ENCODE measurements at regions not wholly inside any gene's neighbourhood (a gene's known extent, or its start where the extent isn't known, plus 50 kb on each side); places are given as distances from the start of the nearest gene placed in this dataset.
"Not testable (repeated sequence)": the region's sequence is repeated elsewhere in the genome, so short reads cannot be mapped to it uniquely, and the experiment has no call there.

- H2BK5ac ChIP-seq (ENCODE audit: low read length); H3K79me1 ChIP-seq (ENCODE audit: low read depth, low read length); DNase-seq (ENCODE audit: low spot score); H3K27me3 ChIP-seq (ENCODE audit: control insufficient read depth in 3 of 3, insufficient read depth in 3 of 3, low read depth in 1 of 3, low read length in 3 of 3); H2AFZ ChIP-seq (ENCODE audit: low read length); H3K23ac ChIP-seq (ENCODE audit: low read depth, low read length, poor library complexity); H3K4me3 ChIP-seq (ENCODE audit: low read length in 2 of 2); H3K4me2 ChIP-seq (ENCODE audit: insufficient read depth, low read length, poor library complexity, severe bottlenecking); H3K36me3 ChIP-seq (replicated peaks in 1 of 2; ENCODE audit: control insufficient read depth in 2 of 2, insufficient read depth in 2 of 2, low read length in 2 of 2); H4K91ac ChIP-seq (ENCODE audit: low read depth, low read length, poor library complexity); H3K9me3 ChIP-seq (replicated peaks in 1 of 2; ENCODE audit: control insufficient read depth in 2 of 2, insufficient read depth in 1 of 2, low read depth in 1 of 2, low read length in 2 of 2); H2BK12ac ChIP-seq (ENCODE audit: low read length); H2BK15ac ChIP-seq (ENCODE audit: low read length); H3K4ac ChIP-seq (ENCODE audit: low read length); H3K4me1 ChIP-seq (ENCODE audit: control insufficient read depth in 2 of 2, insufficient read depth in 1 of 2, low read depth in 1 of 2, low read length in 2 of 2); H3K14ac ChIP-seq (ENCODE audit: low read length); H3K18ac ChIP-seq (ENCODE audit: low read length); H3K27ac ChIP-seq (replicated peaks; ENCODE audit: low read length); H3K9ac ChIP-seq (ENCODE audit: low read depth, low read length, poor library complexity); H4K8ac ChIP-seq (ENCODE audit: low read depth, low read length); H2BK120ac ChIP-seq (ENCODE audit: low read depth, low read length); H2AK5ac ChIP-seq (ENCODE audit: low read depth, low read length): not testable (repeated sequence)
- no CpG with 5 or more reads among the region's 1 CpG for WGBS, 2 donors (ENCODE audit: extremely low coverage in 2 of 2, insufficient read length in 2 of 2, insufficient replicate concordance in 1 of 2)
These were observed 93.3 kb upstream of the GALNT18 start for GRCh38 chr11:11715075-11715474.

- H2BK12ac ChIP-seq (ENCODE audit: low read length), result no peak overlapping the region
- H3K4me3 ChIP-seq (ENCODE audit: low read length in 2 of 2), result no peak overlapping the region
- H3K18ac ChIP-seq (ENCODE audit: low read length), result no peak overlapping the region
- H3K14ac ChIP-seq (ENCODE audit: low read length), result no peak overlapping the region
- no peak overlapping the region for H3K4ac ChIP-seq (ENCODE audit: low read length)
- H3K4me1 ChIP-seq (ENCODE audit: control insufficient read depth in 2 of 2, insufficient read depth in 1 of 2, low read depth in 1 of 2, low read length in 2 of 2), result no peaks in the 10 kb centered on the region
- no peak overlapping the region for H2BK15ac ChIP-seq (ENCODE audit: low read length)
- no peak overlapping the region for H3K9ac ChIP-seq (ENCODE audit: low read depth, low read length, poor library complexity)
- H2BK120ac ChIP-seq (ENCODE audit: low read depth, low read length), result no peak overlapping the region
- H2AK5ac ChIP-seq (ENCODE audit: low read depth, low read length), result no peak overlapping the region
- no peak overlapping the region for H3K23ac ChIP-seq (ENCODE audit: low read depth, low read length, poor library complexity)
- H4K8ac ChIP-seq (ENCODE audit: low read depth, low read length), result no peak overlapping the region
- no peak for DNase-seq (ENCODE audit: low spot score)
- H3K36me3 ChIP-seq (replicated peaks in 1 of 2; ENCODE audit: control insufficient read depth in 2 of 2, insufficient read depth in 2 of 2, low read length in 2 of 2), result no peaks in the 10 kb centered on the region
- no CpG with 5 or more reads among the region's 4 CpGs for WGBS, 2 donors (ENCODE audit: extremely low coverage in 2 of 2, insufficient read length in 2 of 2, insufficient replicate concordance in 1 of 2)
- H3K27me3 ChIP-seq (ENCODE audit: control insufficient read depth in 3 of 3, insufficient read depth in 3 of 3, low read depth in 1 of 3, low read length in 3 of 3), result no peaks in the 10 kb centered on the region
- no peak overlapping the region for H2BK5ac ChIP-seq (ENCODE audit: low read length)
- no peaks in the 10 kb centered on the region for H3K9me3 ChIP-seq (replicated peaks in 1 of 2; ENCODE audit: control insufficient read depth in 2 of 2, insufficient read depth in 1 of 2, low read depth in 1 of 2, low read length in 2 of 2)
- no peak overlapping the region for H4K91ac ChIP-seq (ENCODE audit: low read depth, low read length, poor library complexity)
- H2AFZ ChIP-seq (ENCODE audit: low read length), result no peak overlapping the region
- no peak overlapping the region for H3K4me2 ChIP-seq (ENCODE audit: insufficient read depth, low read length, poor library complexity, severe bottlenecking)
- no peak overlapping the region for H3K27ac ChIP-seq (replicated peaks; ENCODE audit: low read length)
- no peaks in the 10 kb centered on the region for H3K79me1 ChIP-seq (ENCODE audit: low read depth, low read length)
These were observed 88.8 kb upstream of the GALNT18 start for GRCh38 chr11:11710556-11710955.

DNA sequence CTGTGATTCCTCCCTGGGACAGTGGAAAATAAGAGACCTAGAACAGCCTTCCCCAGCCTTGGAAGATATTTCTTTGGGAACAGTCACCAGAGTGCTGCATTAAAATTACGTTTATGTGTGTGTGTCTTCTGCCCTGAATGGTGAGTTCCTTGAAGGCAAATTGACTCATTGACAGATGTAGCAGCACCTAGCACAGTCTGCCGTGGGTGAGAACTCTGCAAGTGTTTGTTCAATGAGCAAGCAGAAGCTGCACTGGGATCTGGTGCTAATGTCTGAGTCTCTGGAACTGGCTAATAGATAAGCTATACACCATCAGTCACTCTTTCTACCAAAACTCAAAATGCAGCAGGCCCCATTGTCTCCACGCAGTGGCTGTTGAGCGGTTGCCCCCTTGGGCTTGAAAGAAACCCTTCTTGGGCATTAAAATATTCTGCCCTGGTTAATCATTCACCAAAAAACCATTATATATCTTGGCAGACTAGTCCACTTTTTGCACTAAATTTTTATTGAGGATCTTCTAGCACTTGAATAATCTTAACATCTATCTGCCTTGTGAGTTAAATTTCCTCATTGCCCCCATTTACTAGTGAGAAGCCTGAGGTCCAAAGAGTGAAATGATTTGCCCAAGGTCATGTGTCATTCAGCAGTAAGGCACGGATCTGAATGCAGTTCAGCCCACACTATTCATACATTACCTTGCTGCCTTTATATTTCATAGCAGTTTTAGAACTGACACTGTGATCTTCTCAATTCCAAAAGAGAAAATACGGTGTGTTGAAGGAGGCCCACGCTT, 87.8 kb upstream of the GALNT18 start:
- WGBS, 2 donors (ENCODE audit: extremely low coverage in 2 of 2, insufficient read length in 2 of 2, insufficient replicate concordance in 1 of 2), result no CpG with 5 or more reads among the region's 7 CpGs
- H3K14ac ChIP-seq (ENCODE audit: low read length), result no peak overlapping the region
- H3K9me3 ChIP-seq (replicated peaks in 1 of 2; ENCODE audit: control insufficient read depth in 2 of 2, insufficient read depth in 1 of 2, low read depth in 1 of 2, low read length in 2 of 2), result no peaks in the 10 kb centered on the region
- H2BK15ac ChIP-seq (ENCODE audit: low read length), result no peak overlapping the region
- H3K18ac ChIP-seq (ENCODE audit: low read length), result no peak overlapping the region
- DNase-seq (ENCODE audit: low spot score), result no peak
- H3K36me3 ChIP-seq (replicated peaks in 1 of 2; ENCODE audit: control insufficient read depth in 2 of 2, insufficient read depth in 2 of 2, low read length in 2 of 2), result no peaks in the 10 kb centered on the region
- H3K27me3 ChIP-seq (ENCODE audit: control insufficient read depth in 3 of 3, insufficient read depth in 3 of 3, low read depth in 1 of 3, low read length in 3 of 3), result no peaks in the 10 kb centered on the region
- H2BK120ac ChIP-seq (ENCODE audit: low read depth, low read length), result no peak overlapping the region
- no peak overlapping the region for H3K27ac ChIP-seq (replicated peaks; ENCODE audit: low read length)
- no peak overlapping the region for H3K4me2 ChIP-seq (ENCODE audit: insufficient read depth, low read length, poor library complexity, severe bottlenecking)
- no peak overlapping the region for H2AK5ac ChIP-seq (ENCODE audit: low read depth, low read length)
- no peaks in the 10 kb centered on the region for H3K79me1 ChIP-seq (ENCODE audit: low read depth, low read length)
- no peak overlapping the region for H4K8ac ChIP-seq (ENCODE audit: low read depth, low read length)
- H4K91ac ChIP-seq (ENCODE audit: low read depth, low read length, poor library complexity), result no peak overlapping the region
- H2BK12ac ChIP-seq (ENCODE audit: low read length), result no peak overlapping the region
- H3K23ac ChIP-seq (ENCODE audit: low read depth, low read length, poor library complexity), result no peak overlapping the region
- no peak overlapping the region for H3K9ac ChIP-seq (ENCODE audit: low read depth, low read length, poor library complexity)
- H2BK5ac ChIP-seq (ENCODE audit: low read length), result no peak overlapping the region
- H3K4me3 ChIP-seq (ENCODE audit: low read length in 2 of 2), result no peak overlapping the region
- H2AFZ ChIP-seq (ENCODE audit: low read length), result no peak overlapping the region
- no peak overlapping the region for H3K4ac ChIP-seq (ENCODE audit: low read length)
- no peaks in the 10 kb centered on the region for H3K4me1 ChIP-seq (ENCODE audit: control insufficient read depth in 2 of 2, insufficient read depth in 1 of 2, low read depth in 1 of 2, low read length in 2 of 2)

- Histone ChIP-seq H3K79me1 (ENCODE audit: low read depth, low read length) (no peaks in the 10 kb centered on the region), H3K9me3 (replicated peaks in 1 of 2; ENCODE audit: control insufficient read depth in 2 of 2, insufficient read depth in 1 of 2, low read depth in 1 of 2, low read length in 2 of 2) (no peaks in the 10 kb centered on the region), H2BK15ac (ENCODE audit: low read length) (no peak overlapping the region), H4K8ac (ENCODE audit: low read depth, low read length) (no peak overlapping the region), H3K27me3 (ENCODE audit: control insufficient read depth in 3 of 3, insufficient read depth in 3 of 3, low read depth in 1 of 3, low read length in 3 of 3) (no peaks in the 10 kb centered on the region), H3K27ac (replicated peaks; ENCODE audit: low read length) (no peak overlapping the region), H4K91ac (ENCODE audit: low read depth, low read length, poor library complexity) (no peak overlapping the region), H3K18ac (ENCODE audit: low read length) (no peak overlapping the region), H3K4me1 (ENCODE audit: control insufficient read depth in 2 of 2, insufficient read depth in 1 of 2, low read depth in 1 of 2, low read length in 2 of 2) (no peaks in the 10 kb centered on the region), H2BK5ac (ENCODE audit: low read length) (no peak overlapping the region), H3K4me2 (ENCODE audit: insufficient read depth, low read length, poor library complexity, severe bottlenecking) (no peak overlapping the region), H2BK120ac (ENCODE audit: low read depth, low read length) (no peak overlapping the region), H3K9ac (ENCODE audit: low read depth, low read length, poor library complexity) (no peak overlapping the region), H2BK12ac (ENCODE audit: low read length) (no peak overlapping the region), H3K14ac (ENCODE audit: low read length) (no peak overlapping the region), H3K4me3 (ENCODE audit: low read length in 2 of 2) (no peak overlapping the region), H3K23ac (ENCODE audit: low read depth, low read length, poor library complexity) (no peak overlapping the region), H3K4ac (ENCODE audit: low read length) (no peak overlapping the region), H2AK5ac (ENCODE audit: low read depth, low read length) (no peak overlapping the region), H2AFZ (ENCODE audit: low read length) (no peak overlapping the region), H3K36me3 (replicated peaks in 1 of 2; ENCODE audit: control insufficient read depth in 2 of 2, insufficient read depth in 2 of 2, low read length in 2 of 2) (no peaks in the 10 kb centered on the region)
- DNase-seq (ENCODE audit: low spot score), result no peak
- no CpG with 5 or more reads among the region's 1 CpG for WGBS, 2 donors (ENCODE audit: extremely low coverage in 2 of 2, insufficient read length in 2 of 2, insufficient replicate concordance in 1 of 2)
These were observed 86.5 kb upstream of the GALNT18 start for GRCh38 chr11:11708256-11708655.
